NAMALWA (cell line): ENCODE measurements at regions not wholly inside any gene's neighbourhood (a gene's known extent, or its start where the extent isn't known, plus 50 kb on each side); places are given as distances from the start of the nearest gene placed in this dataset.

Experiments used
- DNase-seq: peaks from one replicate; pipeline ENCODE4 v3.0.0-alpha.2; 2015; ENCODE audit warnings: low spot score

DNA sequence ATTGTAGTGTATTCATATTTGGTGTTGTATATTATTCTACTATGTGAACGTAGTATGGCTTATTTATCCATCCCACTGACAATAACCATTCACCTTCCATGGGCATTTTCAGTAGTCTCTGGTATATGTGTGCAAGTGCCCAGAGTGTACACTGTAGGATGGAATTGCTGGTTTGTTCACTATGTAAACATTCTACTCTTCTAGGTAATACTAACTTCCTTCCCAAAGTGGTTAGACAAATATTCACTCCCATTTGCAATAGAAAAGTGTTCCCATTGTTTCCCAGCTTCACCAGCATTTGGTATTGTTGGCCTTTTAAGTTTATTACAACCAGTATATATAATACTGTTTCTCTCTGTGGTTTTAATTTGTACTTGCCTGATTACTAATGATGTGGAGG lies 153.7 kb downstream of the C7orf25 start:
- no peak for DNase-seq

DNA sequence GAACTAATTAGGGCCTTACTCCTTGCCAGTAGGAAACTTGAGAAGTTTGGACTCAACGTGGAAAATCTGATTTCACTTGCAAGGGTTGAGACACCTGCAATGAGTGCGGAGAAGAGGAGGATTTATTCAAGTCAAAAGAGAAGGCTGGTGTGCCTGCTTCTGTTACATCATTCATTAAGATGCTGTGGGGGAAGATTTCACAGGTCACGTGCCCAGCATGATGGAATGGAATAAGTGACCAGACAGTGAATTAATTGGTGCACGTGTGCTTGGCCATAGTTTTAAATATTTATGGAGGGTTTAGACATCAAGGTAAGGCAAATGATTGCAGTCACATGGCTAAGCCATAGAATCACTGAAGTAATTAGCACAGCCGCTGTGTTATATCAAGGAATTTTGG lies 155.0 kb downstream of the C7orf25 start:
- no peak for DNase-seq

DNA sequence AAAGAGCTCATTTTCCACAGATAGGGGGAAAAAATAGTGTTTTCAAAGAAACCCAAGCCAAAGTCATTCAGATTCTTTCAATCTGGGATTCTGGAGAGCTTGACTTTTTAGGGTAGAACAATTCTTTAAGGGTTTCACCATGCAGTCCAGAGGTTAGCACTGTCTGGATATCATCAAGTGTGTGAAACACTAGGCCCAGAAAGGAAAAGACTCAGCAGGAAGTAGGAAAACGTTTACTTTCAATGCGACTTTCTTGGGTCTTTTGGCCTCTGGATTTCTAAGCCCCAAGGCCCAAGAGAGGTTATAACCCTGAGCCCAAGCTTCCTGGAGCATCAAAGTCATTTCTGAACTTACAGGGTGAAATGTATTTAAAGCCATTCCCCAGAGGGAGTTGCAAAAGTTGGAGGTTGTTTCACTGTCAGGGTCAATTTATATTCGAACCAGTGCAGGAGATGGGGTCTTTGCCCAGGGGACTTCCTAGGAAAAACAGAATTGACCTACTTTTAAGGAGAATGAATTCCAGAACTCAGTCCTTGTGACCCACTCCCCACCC lies 158.0 kb downstream of the C7orf25 start:
- DNase-seq, result no peak

DNA sequence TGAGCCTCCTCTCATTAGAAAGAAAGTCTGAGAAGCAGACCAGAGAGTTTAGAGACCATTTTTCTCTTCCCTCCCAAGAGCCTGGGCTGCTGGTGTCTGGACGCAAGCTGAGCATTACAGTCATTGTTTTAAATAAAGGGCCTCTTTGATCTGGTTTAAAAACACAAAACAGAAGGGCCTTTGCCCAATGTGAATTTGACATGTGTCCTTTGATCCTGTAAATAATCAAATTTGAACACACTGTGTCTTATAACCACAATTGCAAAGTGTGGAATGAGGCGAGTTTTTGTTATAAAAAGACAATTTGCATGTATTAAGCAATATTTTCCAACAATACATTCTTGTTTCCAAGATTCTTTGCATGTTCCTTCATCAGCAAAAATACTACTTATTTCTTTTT lies 158.5 kb downstream of the C7orf25 start:
- DNase-seq, result no peak

- DNase-seq, result no peak
These were observed 161.7 kb downstream of the C7orf25 start for GRCh38 chr7:42750172-42750571.

DNA sequence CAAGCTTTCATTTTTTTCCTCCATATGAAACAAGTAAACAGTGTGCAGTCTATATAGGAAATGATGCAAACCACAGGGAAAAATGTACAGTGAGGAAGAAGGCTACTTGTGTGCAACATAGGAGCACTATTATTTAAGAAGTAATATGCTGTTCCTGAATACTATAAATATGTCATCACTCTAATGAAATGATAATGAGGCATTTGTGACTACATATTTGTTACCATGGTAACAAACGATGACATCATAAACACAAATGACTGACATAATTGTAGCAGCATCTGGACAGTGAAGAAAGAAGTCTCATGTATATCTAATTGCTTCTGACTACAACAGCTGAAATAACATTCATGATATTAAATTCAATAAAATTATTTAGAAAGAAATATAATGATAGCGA lies 164.8 kb downstream of the C7orf25 start:
- peak; percentile 35 for DNase-seq

- no peak for DNase-seq
These were observed 165.7 kb downstream of the C7orf25 start for GRCh38 chr7:42746214-42746613.

DNA sequence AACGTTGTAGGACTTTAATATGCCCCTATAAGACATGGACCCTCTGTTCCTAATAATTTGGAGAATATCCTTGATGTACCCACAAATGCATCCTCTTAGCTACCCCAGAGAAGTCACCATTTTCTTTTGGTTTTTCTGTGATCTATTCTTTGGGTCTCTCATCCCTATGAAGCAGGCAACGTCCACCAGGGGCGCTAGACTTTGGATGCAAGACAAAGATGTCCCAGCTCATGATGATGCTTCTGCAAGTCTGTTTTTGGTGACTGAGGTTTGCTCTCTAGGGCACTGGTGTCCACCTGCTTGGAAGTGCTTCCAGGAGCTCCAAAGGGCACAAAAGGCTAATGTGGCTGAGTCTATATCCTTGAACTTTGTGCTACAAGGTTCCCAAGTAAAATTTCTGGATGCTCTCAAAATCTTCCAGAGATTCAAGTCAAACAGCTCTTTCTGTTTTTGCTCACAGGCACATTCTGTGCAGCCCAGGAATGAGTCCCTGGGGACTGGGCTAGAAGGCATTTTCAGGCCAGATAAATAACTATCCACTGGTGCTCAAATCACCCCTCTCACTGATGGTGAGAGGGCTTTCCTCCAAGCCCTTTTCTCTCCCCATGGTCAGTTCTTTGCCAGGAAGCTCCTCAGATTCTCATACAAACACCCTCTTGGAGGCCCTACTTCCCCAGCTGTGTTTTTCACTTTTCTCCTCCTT lies 166.4 kb downstream of the C7orf25 start:
- peak; percentile 73 for DNase-seq

- DNase-seq, result no peak
These were observed 167.1 kb downstream of the C7orf25 start for GRCh38 chr7:42744746-42745145.

DNA sequence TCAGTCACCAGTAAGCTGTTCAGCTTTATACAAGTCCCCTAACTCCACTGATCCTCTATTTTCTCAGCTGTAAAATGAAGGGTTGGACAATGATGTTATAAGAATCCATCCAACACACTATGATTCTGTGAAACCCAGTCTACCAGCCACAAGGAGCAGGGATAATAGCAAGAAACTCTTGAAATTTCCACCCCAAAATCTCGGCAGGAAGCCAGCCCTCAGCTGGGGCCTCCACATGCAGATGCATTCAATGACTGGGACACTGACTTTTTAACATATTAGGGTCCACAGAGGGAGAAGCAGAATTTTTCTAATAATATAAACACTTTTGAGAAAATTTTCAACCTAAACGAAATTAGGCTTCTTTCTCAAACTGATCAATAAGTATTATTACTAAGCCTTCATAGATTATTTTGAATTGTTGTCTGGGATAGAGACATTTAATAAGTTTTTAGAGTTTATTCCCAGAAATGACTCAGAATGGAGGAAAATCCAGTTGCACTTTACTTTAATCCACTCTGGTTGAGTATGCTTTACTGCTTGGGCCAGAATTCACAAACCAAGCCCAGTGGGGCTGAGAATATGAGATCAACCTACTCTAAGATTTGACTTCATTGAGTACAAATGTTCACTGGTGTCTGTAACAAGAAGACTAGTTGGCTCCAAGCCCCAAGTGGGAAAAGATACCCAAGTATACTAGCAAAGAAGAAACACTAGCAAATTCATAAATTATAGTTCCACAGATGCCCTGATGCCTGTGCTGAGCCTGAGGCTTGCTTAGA lies 168.6 kb downstream of the C7orf25 start:
- DNase-seq, result no peak

- no peak for DNase-seq
These were observed 169.6 kb downstream of the C7orf25 start for GRCh38 chr7:42742318-42742717.

- DNase-seq, result no peak
These were observed 171.5 kb downstream of the C7orf25 start for GRCh38 chr7:42740408-42740807.

DNA sequence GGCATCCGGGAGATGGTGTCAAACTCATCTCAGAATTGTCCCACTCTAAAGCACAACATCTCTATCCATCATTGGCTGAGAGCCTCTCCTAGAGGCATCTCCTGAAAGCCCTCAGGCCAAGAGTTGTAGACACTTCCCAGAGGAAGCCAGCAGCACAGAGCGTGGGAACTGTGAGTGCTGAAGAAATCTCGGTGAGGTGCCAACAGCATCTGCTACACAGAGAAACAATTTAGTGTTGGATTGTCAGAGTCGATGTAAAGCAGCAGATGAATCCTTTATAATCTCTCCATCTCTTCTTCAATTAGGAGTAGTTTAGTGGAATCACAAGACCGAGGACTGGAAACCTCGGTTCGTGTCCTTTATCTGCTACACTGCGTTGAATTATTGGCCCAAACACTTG lies 172.2 kb downstream of the C7orf25 start:
- no peak for DNase-seq

- DNase-seq, result no peak
These were observed 174.9 kb downstream of the C7orf25 start for GRCh38 chr7:42736931-42737330.

DNA sequence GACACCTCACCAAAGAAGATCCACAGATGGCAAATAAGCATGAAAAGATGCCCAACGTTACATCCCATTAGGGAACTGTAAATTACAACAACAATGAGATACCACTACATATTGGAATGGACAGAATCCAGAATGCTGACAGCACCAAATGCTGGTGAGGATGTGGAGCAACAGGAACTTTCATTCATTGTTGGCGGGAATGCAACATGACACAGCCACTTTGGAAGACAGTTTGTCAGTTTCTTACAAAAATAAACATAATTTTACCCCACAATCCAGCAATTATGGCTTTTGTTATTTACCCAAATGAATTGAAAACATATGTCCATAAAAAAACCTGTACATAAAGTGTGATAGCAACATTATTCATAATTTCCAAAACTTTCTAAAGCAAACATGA lies 176.8 kb downstream of the C7orf25 start:
- no peak for DNase-seq

GRCh38 chr7:42734568-42734967 lies 177.3 kb downstream of the C7orf25 start:
- no peak for DNase-seq

DNA sequence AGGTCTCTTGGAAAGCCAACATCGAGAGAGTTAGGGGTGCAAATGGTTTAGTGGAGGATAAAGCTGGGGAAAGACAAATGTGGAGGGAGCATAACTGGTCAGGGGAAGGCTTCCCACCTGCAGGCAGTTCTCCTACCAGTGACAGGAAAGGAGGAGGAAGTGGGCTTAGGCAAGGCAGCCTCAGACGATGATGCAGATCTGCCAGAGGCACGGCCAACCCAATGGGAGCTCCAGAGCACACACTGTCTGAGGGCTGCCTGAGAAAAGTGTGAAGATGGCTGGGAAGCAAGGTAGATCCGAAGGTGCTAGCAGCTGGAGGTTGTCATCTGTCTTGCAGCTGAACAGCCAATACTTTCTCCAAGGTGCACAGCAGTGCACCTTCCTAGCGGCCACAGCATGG lies 178.8 kb downstream of the C7orf25 start:
- DNase-seq, result no peak

DNA sequence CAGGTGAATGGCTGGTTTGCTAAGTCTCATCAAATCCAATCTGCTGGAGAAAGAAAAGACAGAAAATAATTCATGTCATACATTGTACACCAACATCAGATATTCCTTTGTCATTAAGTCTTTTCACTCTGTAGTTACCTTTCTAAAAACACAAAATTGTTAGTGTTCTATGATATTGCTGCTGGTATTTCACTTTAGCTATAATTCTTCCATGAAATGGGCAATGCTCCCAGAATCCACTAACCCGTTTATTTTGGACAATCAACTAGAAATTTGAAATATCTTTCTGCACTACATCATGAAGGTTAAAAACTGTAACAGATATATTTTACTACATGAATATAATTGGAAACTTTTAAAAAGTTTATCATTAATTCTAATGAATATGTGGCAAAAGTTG lies 181.3 kb downstream of the C7orf25 start:
- no peak for DNase-seq

DNA sequence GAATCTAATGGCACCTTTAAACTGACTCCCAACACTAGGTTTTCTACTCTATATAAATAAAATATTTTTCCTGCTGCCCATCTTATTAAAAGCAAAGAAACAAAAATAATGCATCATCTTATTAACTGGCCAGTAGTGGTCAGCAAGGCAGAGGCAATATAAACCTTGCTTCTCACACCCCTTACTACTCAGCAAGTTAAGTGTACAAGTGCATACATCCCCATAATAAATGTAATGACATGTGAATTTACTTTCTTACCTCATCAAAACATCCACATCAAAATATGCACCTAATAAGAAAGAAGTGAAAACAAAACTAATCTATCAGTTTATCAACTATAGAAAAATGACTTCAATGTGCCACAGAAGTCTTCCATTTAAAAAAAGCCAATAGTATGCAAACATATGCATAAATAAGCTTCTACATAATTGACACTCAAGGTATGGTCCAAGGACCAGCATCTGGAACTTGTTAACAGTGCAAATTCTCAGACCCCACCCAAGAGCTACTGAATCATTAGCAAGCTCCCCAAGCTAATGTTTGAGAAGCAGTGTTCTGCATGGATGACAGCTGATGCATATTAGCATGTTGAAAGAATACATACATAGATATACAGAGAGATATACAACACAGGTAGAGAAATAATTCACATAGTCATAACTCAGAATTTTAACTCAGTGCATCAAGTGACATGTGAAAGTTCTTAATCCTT lies 182.7 kb downstream of the C7orf25 start:
- no peak for DNase-seq

- no peak for DNase-seq
These were observed 184.4 kb downstream of the C7orf25 start for GRCh38 chr7:42727451-42727850.

DNA sequence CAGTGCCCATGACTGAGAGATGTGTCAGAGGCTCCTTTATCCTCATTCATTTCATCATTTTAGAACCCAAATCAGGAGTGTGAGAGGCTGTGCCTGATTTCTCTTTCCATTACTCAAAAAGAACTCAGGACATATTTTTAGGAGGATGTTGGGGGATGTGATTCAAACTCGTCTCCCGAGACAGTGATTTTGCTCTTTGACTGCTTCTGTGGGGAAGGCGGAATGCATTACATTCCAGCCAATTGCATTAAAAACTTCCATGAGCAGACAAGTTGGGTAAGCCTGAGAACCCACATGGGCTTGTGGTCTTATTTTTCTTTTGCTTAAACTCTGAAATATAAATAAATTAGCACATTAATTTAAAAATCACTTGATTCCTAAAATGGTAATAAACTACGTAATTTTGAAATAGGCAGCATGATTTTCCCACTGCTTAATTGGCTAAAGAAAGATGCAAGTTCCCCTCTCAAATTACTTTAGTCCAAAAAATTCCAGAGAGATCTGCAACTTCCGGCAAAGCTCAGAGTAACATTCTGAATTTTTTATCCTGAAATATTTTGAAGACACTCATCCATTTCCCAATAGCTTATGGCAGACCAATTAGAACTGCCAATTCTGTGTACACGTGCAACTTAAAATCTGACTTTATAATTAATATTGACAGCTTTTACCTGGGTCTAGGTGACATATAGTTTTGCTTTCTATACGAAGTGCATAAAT lies 185.6 kb downstream of the C7orf25 start:
- no peak for DNase-seq

DNA sequence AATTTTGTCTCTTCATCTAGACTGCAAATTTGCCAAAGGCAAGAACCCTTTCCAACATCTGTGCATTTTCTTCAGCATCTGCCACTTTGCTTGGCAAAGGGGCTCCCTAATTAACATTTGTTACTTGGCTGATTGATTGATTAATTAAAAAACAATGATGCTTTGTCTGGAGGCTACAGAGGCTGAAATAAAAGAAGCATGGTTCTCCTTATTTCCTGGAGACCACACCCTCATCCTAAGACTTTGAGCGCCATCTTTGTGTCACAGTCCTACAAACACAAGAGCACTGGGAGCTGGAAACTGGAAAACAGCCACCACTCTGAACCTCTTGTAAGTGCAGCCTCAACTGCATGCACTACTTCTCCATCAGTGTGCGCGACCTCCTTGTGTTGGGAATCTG lies 189.2 kb downstream of the C7orf25 start:
- no peak for DNase-seq
